Ammon's horn (tissue), 1 donor: ENCODE measurements at regions not wholly inside any gene's neighbourhood (a gene's known extent, or its start where the extent isn't known, plus 50 kb on each side); places are given as distances from the start of the nearest gene placed in this dataset.

ENCODE experiments used
- DNase-seq: peaks from one replicate; pipeline ENCODE4 v3.0.0-alpha.2; 2016; ENCODE audit warnings: low spot score

DNA sequence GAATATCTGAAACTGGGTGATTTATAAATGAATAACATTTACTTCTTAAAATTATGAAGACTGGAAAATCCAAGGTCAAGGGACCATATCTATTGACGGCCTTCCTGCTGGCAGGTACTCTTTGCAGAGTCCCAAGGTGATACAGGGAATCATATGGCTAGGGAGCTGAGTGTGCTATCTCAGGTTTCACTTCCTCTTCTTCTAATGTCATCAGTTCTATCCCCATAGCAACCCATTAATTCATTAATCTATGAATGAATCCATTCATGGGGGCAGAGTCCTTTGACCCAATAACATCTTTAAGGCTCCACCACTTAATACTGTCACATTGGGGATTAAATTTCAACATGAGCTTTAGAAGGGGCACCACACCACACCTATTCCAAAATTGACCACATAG, 772.0 kb downstream of the HACE1 start:
- DNase-seq: no peak

DNA sequence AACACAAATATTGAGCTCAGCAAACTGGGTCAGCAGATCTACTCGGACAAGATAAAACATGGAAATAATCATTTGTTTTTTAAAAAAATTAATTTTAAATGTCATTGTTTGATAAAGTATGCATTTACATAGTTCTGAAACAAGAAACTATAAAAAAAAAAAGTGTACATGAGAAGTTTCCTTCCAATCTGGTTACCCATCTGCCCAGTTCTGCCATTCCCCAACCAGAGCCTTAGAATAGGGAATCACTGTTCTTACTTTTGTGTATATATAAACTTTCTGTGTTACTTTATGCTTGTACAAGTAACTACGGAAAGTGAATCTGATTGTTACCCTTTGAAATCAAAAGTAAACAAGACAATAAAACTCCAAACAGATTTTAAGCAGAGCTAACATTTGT, 791.4 kb downstream of the HACE1 start:
- DNase-seq: no peak

DNA sequence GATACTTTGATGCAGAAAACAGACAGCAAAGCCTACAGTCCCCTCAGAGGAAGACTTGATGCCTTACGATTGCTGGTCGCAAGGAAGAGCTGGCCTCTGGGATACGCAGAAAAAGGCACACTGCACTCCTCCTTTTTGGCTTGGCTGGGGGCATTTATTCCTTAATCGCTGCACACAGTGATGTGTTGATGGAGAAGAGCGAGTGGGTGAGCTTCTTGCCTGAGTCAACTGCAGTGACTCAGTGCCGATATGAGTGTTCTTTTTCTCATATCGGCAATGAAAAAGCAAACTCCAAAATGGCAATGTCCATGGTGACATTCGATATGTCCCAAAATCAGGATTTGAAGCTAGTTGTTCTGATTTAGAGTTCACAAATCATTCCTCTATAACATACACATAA, 794.8 kb downstream of the HACE1 start:
- DNase-seq: peak; percentile 12

DNA sequence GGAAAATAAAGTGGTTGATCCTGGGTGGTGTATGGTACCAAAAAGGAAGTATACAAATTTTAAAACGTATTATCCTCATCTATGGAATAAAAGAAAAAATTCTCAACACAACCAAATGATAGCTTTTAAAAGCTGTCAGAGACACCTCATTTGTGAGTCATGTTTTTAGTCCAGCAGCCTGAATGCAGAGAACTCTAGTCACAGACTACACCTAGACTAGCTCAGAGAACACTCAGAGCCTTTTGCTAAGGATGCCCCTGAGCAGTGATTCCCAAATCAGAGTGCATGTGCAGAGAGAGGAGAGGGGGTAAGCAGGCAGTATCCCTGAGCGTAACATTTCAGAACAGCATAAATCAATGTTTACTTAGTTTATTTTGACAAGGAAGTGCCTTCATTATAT, 809.3 kb downstream of the HACE1 start:
- DNase-seq: no peak

DNA sequence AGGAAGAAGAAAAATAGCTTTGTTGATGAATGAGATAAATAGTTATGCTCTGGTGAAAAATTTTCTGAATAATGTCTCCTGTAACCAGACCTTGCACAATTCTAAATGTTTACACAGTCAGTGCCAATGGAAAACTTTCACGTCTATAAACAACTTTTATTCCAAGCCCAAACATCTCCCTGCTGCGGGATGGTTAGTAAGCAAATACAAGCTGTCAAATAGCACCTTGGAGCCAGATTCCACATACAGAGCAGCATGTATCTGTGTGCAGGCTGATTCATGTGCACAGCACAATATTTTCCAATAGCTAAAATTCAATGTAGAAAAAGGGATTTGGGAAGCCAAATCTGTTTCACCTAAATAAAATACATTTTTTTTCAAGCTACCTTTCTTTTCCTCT, 813.3 kb downstream of the HACE1 start:
- DNase-seq: peak; percentile 13

DNA sequence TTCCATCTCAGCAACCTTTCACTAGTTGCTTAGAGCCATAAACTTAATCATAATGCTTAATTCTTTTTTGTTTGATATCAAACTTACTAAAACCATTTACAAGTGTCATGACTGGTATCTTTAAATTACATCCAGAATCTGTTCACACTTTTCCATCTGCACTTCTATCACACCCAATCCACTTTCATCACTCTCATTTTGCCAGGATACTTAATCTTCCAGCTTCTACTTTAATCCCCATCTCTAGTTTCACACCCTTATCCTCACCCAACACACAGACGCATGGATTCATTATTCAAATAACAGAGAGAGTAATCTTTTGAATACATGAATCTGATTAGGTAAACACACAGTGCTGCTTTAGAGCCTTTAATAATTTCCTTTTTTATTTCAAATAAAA, 828.4 kb downstream of the HACE1 start:
- DNase-seq: no peak

DNA sequence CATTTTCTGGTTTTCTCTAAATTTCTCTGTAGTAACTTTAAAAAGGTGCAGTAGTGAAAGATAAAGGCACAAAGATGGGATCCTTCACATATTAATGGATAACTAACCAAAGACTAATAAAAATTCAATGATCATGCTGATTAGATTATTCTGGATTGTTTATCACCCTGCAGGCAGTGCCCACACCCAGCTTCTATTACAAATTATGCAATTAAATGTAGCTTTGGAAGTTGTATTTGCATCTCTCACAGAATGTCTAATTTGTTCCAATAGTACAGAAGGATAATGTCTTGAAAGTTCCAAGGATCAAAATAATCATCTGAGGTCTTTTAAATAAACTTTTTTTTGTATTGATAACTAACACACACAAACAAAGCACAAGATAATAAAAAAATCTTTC, 837.6 kb downstream of the HACE1 start:
- DNase-seq: no peak

DNA sequence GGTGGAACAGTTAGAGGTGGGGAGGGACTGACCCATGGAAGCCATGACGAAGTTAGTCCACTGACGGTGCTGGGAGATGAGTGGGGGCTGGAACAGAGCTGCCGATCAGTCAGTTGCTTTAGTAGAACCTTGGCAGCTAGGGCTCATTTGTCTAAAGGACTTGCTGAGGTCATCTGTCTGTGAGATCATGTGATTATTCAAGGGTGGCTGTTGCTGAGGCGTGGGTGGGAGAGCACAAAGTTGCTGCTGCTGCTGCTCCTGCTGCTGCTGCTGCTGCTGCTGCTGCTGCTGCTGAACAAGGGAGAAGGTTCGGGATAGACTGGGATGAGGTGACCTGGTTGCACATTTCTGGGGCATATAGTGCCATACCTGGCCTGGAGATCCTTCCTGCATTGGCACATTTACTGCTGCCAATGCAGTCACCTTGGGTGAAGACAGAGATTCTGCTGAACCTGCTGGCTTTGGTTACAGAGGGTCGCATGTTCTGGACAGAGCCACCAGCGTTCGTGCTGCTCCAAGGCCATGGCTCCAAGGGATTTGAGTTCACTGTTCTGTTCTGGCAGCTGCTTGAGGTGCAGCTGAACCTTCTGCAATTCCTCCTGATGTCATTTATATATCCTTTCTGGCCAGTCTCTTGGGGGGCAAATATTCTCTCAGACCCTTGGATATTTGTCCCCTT, 840.5 kb downstream of the HACE1 start:
- DNase-seq: no peak

DNA sequence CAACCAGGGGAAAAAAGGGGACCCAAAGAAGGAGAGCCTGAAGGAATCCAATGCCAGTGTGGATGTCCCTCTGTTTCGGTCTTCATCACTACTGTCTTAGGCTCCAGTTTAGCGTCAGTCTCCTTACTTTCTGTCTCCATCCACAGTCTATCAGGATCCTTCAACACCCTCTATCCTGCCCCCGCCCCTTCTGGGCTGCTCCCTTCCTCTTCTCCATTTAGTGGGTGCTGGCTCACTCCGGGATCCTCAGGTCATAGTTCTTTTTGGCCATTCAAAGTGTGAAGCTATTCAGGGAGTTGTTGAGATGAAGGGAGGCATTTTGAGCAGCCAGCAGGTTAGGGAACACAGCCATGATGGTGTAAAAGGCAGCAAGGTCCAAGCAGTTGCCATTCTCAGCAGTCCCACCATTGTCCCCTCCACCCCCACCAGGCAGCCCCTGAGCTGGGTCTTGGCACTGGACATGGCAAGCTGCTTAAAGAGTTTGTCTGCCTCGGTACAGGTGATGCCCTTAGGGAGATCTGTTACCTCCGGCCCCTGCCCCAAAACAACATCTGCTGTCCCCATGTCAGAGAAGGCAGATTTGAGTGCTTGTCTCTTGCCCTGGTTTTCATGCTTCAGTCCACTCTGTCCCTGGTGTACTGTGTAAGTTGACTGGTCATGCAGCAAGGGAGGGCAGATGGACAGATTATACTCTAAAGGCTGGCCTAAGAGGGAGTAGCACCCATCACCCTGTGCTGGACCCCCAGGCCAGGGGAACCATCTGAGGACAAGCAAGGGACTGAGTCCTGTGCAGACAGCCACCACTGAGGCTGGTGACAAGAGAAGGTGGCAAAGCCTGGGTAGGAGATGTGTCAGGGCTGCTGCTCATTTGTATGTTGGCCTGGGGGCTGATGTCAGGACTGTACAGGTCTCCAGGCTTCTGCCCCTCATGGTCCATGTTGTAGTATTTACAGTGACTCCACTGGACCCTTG, 842.0 kb downstream of the HACE1 start:
- DNase-seq: no peak

DNA sequence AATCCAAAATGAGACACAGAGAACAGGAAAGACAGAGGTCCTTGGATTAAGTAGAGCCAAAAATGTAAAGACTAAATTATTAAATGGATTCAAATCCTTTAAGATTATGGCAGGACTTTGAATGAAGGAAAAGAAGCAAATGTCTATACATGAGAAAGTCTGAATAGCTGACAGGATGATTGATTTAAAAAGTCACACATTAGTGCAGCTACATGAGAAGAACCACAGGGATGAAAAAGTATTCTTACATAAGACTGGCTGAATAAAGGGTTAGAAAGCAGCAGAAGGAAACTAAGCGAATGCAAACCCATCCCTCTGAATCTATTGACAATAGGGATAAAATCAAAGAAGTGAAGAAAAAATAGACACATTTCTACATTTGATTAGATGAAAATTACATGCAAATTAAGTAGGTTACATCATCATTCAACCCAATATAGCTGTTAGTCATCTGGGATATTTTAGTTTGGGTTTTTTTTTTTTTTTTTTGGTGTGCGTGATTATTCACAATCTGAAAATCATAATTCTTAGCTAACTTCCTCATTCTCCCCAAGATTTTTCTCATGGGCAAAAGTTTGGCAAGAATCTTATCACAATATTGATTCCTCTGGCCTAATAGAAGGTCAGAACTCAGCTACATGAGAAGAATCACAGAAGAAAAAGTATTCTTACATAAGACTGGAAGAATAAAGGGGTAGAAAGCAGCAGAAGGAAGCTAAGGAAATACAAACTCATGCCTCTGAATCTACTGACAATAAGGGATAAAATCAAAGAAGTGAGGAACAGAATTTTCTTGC, 845.4 kb downstream of the HACE1 start:
- DNase-seq: no peak

DNA sequence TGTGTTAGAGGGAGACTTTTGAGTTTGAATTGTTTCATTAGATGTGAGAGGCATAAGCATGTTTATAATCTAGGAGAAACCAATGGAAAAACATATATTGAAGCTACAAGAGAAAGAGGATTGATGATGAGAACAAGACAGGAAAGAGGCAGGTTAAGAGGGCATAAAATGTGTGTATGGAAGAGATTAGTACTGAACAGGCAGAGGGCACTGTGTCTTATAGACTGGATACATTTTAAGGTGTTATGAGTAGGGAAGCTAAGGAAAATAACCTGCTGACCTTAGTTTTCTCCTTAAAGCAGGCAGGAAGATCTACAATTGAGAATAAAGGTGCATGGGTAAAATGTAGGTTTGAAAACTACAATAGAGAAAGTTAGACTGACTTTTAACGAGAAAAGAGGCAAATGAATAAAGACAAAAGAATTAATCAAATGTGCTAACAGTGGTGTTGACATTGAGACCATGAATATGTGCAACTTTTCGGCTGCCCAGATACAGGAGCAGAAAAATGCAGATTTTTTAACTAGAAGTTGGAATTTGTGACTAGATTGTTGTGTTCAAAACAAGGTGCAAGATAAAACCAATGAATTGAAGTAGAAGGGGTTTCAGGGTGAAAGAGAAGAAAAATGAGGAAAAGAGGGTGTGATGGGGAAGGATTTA, 846.3 kb downstream of the HACE1 start:
- no peak for DNase-seq

DNA sequence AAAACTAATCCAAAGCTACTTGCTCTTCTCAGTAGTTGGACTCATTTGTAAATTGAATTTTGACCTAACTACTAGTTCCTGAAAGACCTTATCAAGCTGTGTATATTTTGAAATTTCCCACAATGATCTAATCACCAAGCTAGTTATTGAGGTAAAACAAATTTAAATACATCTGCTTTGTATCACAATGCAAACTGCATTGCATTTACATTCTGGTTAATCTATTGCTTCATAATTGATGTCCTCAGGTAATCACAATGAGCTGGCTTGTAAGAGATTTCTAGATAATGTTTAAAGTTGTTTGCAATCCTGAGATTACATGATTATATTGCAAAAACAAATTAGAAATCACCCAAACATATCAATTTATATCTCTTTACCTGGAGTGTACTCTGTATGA, 848.8 kb downstream of the HACE1 start:
- no peak for DNase-seq

DNA sequence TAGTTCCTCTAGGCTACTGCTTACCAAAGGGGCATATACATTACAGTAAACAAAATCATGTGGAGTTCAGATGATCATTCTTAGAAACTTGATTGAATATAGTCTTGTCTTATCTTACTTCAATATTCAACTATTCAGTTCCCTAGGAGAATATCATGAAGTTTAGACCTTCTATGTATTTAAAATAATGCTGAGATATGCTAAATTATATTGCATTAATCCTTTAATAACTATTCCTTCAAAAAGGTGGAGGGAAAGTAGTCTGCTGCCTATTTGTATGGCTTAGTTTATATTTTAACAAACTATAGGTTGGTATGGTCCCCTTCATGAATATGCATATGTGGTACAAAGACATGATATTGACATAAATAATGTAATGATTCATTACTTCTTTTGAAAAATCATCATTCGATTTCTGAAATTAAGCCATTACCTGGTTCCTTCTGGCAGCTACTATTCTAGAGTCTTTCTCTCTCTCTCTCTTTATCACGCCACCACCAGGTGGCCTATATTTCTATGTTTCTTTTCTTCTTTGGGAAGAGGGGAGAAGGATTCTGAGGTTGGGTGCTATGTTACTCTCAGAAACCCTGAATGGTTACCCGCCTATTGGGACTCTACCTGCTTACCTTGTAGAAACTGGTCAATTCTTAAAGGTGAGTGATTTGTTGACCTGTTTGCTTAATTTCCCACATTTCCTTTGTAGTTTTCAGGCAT, 855.8 kb downstream of the HACE1 start:
- DNase-seq: no peak

DNA sequence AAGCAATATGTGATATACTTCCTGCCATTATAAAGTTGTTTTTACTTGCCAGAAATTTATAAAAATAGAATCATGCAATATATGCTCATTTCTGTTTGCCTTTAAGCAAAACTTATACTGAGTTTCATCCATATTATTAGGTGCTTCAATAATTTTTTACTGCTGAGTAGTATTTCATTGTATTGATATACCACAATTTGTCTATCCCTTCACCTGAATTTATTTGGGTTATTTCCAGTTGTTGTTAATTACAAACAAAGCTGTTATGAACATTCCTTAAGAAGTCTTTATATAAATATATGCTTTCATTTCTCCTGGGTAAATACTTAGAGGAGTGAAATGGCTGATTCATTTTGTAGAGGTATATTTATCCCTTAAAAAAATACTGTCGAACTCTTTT, 864.1 kb downstream of the HACE1 start:
- DNase-seq: no peak

DNA sequence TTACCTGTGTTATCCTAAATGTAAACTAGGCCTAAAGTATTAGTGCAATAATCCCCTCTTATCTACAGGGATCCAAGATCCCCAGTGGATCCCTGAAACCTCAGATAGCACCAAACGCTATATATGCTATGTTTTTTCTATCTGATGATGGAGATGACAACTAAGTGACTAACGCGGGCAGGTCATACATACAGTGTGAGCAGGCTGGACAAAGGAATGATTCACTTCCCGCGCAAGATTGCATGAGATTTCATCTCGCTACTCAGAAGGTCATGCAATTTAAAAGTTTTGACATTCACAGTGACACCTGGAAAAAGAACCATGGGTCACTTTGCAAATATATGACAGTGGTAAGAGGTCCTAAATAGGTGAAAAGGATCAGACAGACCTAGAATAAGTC, 875.9 kb downstream of the HACE1 start:
- DNase-seq: no peak

DNA sequence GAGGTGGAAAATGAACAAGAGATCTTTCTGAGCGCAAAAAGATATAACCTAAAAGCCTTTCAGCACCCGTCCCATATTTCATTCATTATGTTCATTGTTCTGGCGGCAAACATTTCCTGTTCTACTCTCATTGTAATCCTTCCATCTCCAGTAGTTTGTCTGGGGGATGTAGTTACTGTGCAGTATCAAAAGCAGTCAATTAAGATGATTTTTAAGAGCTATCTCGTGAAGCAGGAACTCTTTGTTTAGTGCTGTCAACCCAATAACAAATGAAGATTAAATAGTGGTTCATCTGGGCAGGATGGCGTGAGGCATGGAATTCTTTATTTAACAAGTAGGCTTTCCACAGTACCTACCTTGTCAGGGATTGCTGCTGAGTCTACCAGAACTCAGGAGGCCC, 876.7 kb downstream of the HACE1 start:
- DNase-seq: no peak

DNA sequence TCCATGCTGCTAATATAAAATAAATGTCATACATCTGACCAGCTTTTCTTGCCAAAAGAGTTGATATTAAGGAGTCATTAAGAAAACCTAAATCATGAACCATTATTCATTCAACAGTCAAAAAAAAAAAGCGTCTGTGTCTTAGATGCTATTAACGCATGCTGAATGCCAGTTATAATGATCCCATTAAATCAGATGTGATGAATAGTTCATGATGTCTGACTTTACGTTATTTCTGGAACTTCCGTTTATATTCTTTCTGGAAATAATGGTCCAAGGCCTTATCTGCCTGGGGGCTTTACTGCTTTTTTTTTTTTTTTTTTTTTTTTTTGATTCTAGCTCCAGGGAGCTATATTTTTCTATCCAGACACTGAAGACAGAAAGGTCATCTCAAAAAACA, 877.1 kb downstream of the HACE1 start:
- no peak for DNase-seq

DNA sequence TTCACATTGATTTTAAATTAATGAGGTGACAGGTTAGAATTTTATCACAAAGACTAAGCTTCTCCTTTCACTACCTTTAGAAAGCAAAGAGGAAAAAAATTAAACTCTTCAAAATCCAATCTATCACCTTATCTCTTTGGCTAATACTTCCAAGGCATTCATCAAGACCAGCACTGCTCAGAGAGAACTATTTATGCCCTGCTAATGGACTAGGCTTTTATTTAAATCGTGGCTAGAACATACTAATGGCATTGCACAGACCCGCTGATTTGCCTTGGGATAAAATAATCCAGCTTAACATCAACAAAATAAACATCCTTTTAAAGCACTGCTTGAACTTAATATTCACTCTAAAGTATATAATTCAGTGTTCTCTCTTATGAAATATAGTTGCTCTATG, 880.4 kb downstream of the HACE1 start:
- no peak for DNase-seq

DNA sequence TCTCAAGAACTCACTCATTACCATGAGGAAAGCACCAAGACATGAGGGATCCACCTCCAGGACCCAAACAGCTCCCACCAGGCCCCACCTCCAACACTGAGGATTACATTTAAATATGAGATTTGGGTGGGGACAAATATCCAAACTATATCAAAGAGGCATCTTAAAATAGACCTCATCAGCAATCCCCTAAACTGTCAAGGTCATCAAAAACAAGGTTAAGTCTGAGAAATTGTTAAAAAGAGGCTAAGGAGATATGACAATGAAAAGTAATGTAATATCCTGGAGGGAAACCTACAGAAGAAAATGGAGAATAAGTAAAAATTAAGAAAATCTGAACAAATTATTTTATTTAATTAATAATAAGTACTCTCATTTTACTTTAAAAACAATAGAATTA, 922.3 kb downstream of the HACE1 start:
- DNase-seq: no peak

DNA sequence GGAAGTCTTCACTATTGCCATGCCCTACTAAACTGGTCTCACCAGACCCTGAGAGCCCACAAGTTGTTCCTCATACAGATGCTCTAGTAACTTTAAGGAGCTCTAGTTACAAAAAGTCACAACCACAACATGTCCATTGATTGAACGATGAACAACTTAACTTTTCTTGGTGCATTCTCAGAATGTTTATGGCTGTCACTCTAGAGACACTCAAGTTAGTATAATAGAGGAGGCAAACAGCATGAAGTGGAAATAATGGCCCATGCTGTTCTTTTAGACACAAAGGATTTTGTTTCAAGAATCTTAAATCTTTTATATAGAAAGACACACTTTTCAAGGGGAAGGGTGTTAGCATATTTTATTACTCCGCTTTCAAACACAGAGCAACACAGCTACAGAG, 934.4 kb downstream of the HACE1 start:
- no peak for DNase-seq

DNA sequence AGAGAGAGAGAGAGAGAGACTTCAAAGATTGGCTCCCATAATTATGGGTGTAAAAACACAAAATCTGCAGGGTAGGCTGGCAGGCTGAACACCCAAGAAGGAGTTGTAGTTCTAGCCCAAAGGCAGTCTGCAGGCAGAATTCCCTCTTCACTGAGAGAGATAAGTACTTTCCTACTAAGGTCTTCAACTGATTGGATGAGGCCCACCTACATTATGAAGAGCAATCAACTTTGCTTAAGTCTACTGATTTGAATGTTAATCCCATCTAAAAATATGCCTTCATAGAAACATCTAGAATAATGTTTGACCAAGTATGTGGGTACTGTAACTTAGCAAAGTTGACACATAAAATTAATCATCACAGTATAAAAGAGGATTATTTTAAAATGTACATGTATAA, 949.7 kb downstream of the HACE1 start:
- no peak for DNase-seq

DNA sequence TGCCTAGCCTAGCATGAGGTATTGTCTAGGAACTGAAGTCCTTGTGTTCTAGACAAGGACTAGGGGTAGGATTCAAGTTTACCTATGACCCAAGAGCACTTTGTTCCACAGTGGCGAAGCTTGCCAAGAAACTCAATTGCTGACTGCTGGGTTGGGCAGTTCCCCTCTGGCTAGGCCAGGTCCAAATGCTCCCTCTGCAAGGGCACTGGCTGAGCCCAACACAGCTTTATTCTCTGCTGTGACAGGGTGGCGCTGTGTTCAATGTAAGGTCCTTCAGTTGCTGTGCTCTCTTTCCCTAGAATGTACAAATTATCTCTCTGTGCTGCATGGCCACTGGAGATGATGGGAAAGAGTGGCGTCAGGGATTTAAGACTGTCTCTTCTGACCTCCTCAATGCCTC, 950.8 kb downstream of the HACE1 start:
- no peak for DNase-seq
